ENCODE measurements at regions not wholly inside any gene's neighbourhood (a gene's known extent, or its start where the extent isn't known, plus 50 kb on each side); places are given as distances from the start of the nearest gene placed in this dataset.

DNA sequence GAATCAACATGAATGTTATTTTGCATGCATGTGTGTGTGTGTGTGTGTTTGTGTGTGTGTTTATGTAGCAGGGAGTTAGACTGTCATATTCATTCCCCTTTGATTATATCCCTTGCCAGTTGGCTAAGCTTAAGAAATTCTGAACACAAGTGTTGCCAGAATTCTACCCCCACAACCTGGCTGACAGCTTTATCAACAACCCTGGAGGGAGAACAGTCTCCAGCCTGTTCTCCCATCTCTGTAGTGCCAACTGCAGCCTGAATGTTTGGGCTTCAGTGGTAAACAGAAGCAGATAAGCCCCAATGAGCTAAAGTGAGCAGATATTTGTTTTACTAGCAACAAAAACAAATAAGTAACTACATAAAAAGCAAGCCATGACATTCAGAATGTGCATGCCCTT lies 162.6 kb upstream of the ABI3BP start:
- TF ChIP-seq ESRRA (IDR thresholded peaks at IDR 0.05; ENCODE audit: low read length) (no peak), ZZZ3 (IDR thresholded peaks at IDR 0.05; ENCODE audit: control insufficient read depth, insufficient read length, low read depth) (no peak), REST (IDR thresholded peaks at IDR 0.05; ENCODE audit: low read depth, low read length) (no peak), CUX1 (IDR thresholded peaks at IDR 0.05; ENCODE audit: insufficient replicate concordance, low read depth, low read length) (no peak), RFX5 (IDR thresholded peaks at IDR 0.05; ENCODE audit: low read depth, low read length) (no peak)

Data from GM12878 (cell line).